HG03354 (cell line): ENCODE measurements at regions not wholly inside any gene's neighbourhood (a gene's known extent, or its start where the extent isn't known, plus 50 kb on each side); places are given as distances from the start of the nearest gene placed in this dataset.
"Not testable (repeated sequence)": the region's sequence is repeated elsewhere in the genome, so short reads cannot be mapped to it uniquely, and the experiment has no call there.

Experiments used
- ATAC-seq: cut with Tn5 transposase; IDR thresholded peaks from one replicate; pipeline ENCODE4 v1.9.1; 2021; ENCODE audit warnings: mild to moderate bottlenecking; ENCODE audit not compliant: unreplicated experiment, poor library complexity, severe bottlenecking

GRCh38 chr12:114508529-114509129 lies 102.7 kb upstream of the TBX5 start:
- peak; percentile 71 for ATAC-seq

- no peak for ATAC-seq
These were observed 100.7 kb upstream of the TBX5 start for GRCh38 chr12:114506651-114507050.

GRCh38 chr12:114504311-114504710 lies 98.4 kb upstream of the TBX5 start:
- ATAC-seq: no peak

- ATAC-seq: no peak
These were observed 95.5 kb upstream of the TBX5 start for GRCh38 chr12:114501474-114501807.

- no peak for ATAC-seq
These were observed 95.0 kb upstream of the TBX5 start for GRCh38 chr12:114500775-114501473.

GRCh38 chr12:114500131-114500530 lies 94.2 kb upstream of the TBX5 start:
- no peak for ATAC-seq

- ATAC-seq: no peak
These were observed 93.4 kb upstream of the TBX5 start for GRCh38 chr12:114499338-114499737.

GRCh38 chr12:114491916-114492315 lies 86.0 kb upstream of the TBX5 start:
- no peak for ATAC-seq

- not testable (repeated sequence) for ATAC-seq
These were observed 79.0 kb upstream of the TBX5 start for GRCh38 chr12:114484822-114485459.

- no peak for ATAC-seq
These were observed 78.1 kb upstream of the TBX5 start for GRCh38 chr12:114483996-114484395.

- no peak for ATAC-seq
These were observed 75.2 kb upstream of the TBX5 start for GRCh38 chr12:114481200-114481535.

GRCh38 chr12:114480337-114481199 lies 74.6 kb upstream of the TBX5 start:
- no peak for ATAC-seq

- ATAC-seq: no peak
These were observed 73.9 kb upstream of the TBX5 start for GRCh38 chr12:114479831-114480230.

GRCh38 chr12:114478865-114479264 lies 72.9 kb upstream of the TBX5 start:
- no peak for ATAC-seq

- no peak for ATAC-seq
These were observed 72.0 kb upstream of the TBX5 start for GRCh38 chr12:114477989-114478395.

- ATAC-seq: no peak
These were observed 70.2 kb upstream of the TBX5 start for GRCh38 chr12:114476159-114476558.

- ATAC-seq: no peak
These were observed 67.8 kb upstream of the TBX5 start for GRCh38 chr12:114473717-114474116.

GRCh38 chr12:114473018-114473417 lies 67.1 kb upstream of the TBX5 start:
- ATAC-seq: no peak

- ATAC-seq: no peak
These were observed 51.7 kb upstream of the TBX5 start for GRCh38 chr12:114457620-114458019.
